Mesendoderm (in vitro differentiated cells): ENCODE measurements at regions not wholly inside any gene's neighbourhood (a gene's known extent, or its start where the extent isn't known, plus 50 kb on each side); places are given as distances from the start of the nearest gene placed in this dataset.
"Not testable (repeated sequence)": the region's sequence is repeated elsewhere in the genome, so short reads cannot be mapped to it uniquely, and the experiment has no call there.

Experiments
- DNase-seq: peaks from one replicate; pipeline ENCODE4 v3.0.0; 2013
- H2AK5ac ChIP-seq: 2 replicates; pipeline ENCODE4 v1.6.1; 2013; ENCODE audit warnings: low read length, inconsistent platforms
- H2BK120ac ChIP-seq: 2 replicates; pipeline ENCODE4 v1.6.1; 2013; ENCODE audit warnings: low read depth, mild to moderate bottlenecking, low read length, moderate library complexity, mixed read lengths
- H2BK15ac ChIP-seq: replicated peaks from 2 replicates; pipeline ENCODE4 v1.6.1; 2013; ENCODE audit warnings: low read depth, mild to moderate bottlenecking, moderate library complexity
- H2BK5ac ChIP-seq: 2 replicates; pipeline ENCODE4 v1.6.1; 2013; ENCODE audit warnings: low read length, inconsistent platforms
- H3K18ac ChIP-seq: 2 replicates; pipeline ENCODE4 v1.6.1; 2013; ENCODE audit warnings: mild to moderate bottlenecking, low read length, mixed read lengths
- H3K23ac ChIP-seq: one replicate; pipeline ENCODE4 v1.6.1; 2013; ENCODE audit warnings: low read length
- H3K27ac ChIP-seq: 2 replicates; pipeline ENCODE4 v1.5.1; 2013; ENCODE audit warnings: low read depth, mild to moderate bottlenecking, inconsistent platforms, low read length, moderate library complexity
- H3K27me3 ChIP-seq: 2 replicates; pipeline ENCODE4 v1.6.1; 2013; ENCODE audit warnings: low read length, control low read depth, mild to moderate bottlenecking, inconsistent platforms; ENCODE audit not compliant: insufficient read depth, poor library complexity
- H3K36me3 ChIP-seq: 2 replicates; pipeline ENCODE4 v1.6.1; 2013; ENCODE audit warnings: low read length, inconsistent platforms; ENCODE audit not compliant: control insufficient read depth, insufficient read depth
- H3K4ac ChIP-seq: one replicate; pipeline ENCODE4 v1.6.1; 2013; ENCODE audit warnings: low read depth, mild to moderate bottlenecking, low read length, moderate library complexity
- H3K4me1 ChIP-seq: 2 replicates; pipeline ENCODE4 v1.6.1; 2013; ENCODE audit warnings: low read depth, low read length, inconsistent platforms; ENCODE audit not compliant: control insufficient read depth
- H3K4me2 ChIP-seq: 2 replicates; pipeline ENCODE4 v1.6.1; 2013; ENCODE audit warnings: low read length
- H3K4me3 ChIP-seq: 2 replicates; pipeline ENCODE4 v1.5.1; 2013; ENCODE audit warnings: mild to moderate bottlenecking, low read length
- H3K56ac ChIP-seq: one replicate; pipeline ENCODE4 v1.6.1; 2013; ENCODE audit warnings: low read length
- H3K79me1 ChIP-seq: 2 replicates; pipeline ENCODE4 v1.6.1; 2013; ENCODE audit warnings: low read length, inconsistent platforms
- H3K79me2 ChIP-seq: 2 replicates; pipeline ENCODE4 v1.6.1; 2013; ENCODE audit warnings: mild to moderate bottlenecking, low read length; ENCODE audit not compliant: control insufficient read depth, insufficient read depth
- H3K9ac ChIP-seq: 2 replicates; pipeline ENCODE4 v1.6.1; 2013; ENCODE audit warnings: low read length, inconsistent platforms
- H4K5ac ChIP-seq: one replicate; pipeline ENCODE4 v1.6.1; 2013; ENCODE audit warnings: low read length
- H4K8ac ChIP-seq: one replicate; pipeline ENCODE4 v1.6.1; 2013; ENCODE audit warnings: low read depth, mild to moderate bottlenecking, control low read depth, low read length, moderate library complexity
- WGBS: extraction: QIAGEN DNeasy Blood & Tissue Kit; methylation state at CpG from one replicate; pipeline ENCODE4 v1.1.7; 2013; ENCODE audit warnings: low lambda C conversion rate, missing lambda C conversion rate; ENCODE audit not compliant: insufficient coverage; ENCODE audit errors: extremely low coverage; 5-methylcytosine and 5-hydroxymethylcytosine counted together

- Histone ChIP-seq H3K79me1 (no peaks in the 10 kb centered on the region), H2AK5ac (peak overlapping the region; percentile 38), H3K4ac (peak overlapping the region; percentile 88), H3K4me1 (peaks cover 8% of the 10 kb centered on the region), H3K27me3 (no peaks in the 10 kb centered on the region), H3K18ac (peak overlapping the region; percentile 43), H4K8ac (no peak overlapping the region), H2BK120ac (peak overlapping the region; percentile 18), H3K36me3 (no peaks in the 10 kb centered on the region), H3K9ac (peak overlapping the region; percentile 25), H4K5ac (no peak overlapping the region), H3K79me2 (no peaks in the 10 kb centered on the region), H2BK5ac (peak overlapping the region; percentile 84), H3K27ac (no peak overlapping the region), H3K4me2 (no peak overlapping the region), H3K4me3 (no peak overlapping the region), H3K23ac (no peak overlapping the region), H3K56ac (peak overlapping the region; percentile 80), H2BK15ac (no peak overlapping the region)
- WGBS, result no CpG with 5 or more reads among the region's 3 CpGs
- peak; percentile 46 for DNase-seq
Observed at GRCh38 chr2:204144492-204144891, 207.9 kb downstream of the ICOS start.

GRCh38 chr2:204145263-204145751, 208.7 kb downstream of the ICOS start:
- Histone ChIP-seq H3K4me1 (peaks cover 8% of the 10 kb centered on the region), H3K4ac (peak overlapping the region; percentile 87), H3K23ac (no peak overlapping the region), H2AK5ac (no peak overlapping the region), H2BK15ac (peak overlapping the region; percentile 93), H2BK120ac (no peak overlapping the region), H3K4me3 (no peak overlapping the region), H3K36me3 (no peaks in the 10 kb centered on the region), H4K8ac (no peak overlapping the region), H3K79me2 (no peaks in the 10 kb centered on the region), H3K4me2 (no peak overlapping the region), H3K27ac (no peak overlapping the region), H4K5ac (no peak overlapping the region), H3K79me1 (no peaks in the 10 kb centered on the region), H2BK5ac (peak overlapping the region; percentile 63), H3K56ac (peak overlapping the region; percentile 56), H3K9ac (no peak overlapping the region), H3K27me3 (no peaks in the 10 kb centered on the region), H3K18ac (peak overlapping the region; percentile 88)
- no CpG with 5 or more reads among the region's 13 CpGs for WGBS
- DNase-seq, result peak; percentile 90

GRCh38 chr2:204145791-204146190, 209.2 kb downstream of the ICOS start:
- WGBS, result no CpG with 5 or more reads among the region's 8 CpGs
- Histone ChIP-seq H3K36me3 (no peaks in the 10 kb centered on the region), H3K9ac (no peak overlapping the region), H3K56ac (peak overlapping the region; percentile 35), H2BK5ac (peak overlapping the region; percentile 14), H3K79me1 (no peaks in the 10 kb centered on the region), H3K4ac (no peak overlapping the region), H2AK5ac (no peak overlapping the region), H4K5ac (no peak overlapping the region), H3K4me3 (no peak overlapping the region), H3K23ac (no peak overlapping the region), H3K79me2 (no peaks in the 10 kb centered on the region), H2BK120ac (peak overlapping the region; percentile 48), H3K18ac (peak overlapping the region; percentile 88), H3K4me2 (no peak overlapping the region), H2BK15ac (peak overlapping the region; percentile 93), H3K4me1 (peaks cover 8% of the 10 kb centered on the region), H3K27me3 (no peaks in the 10 kb centered on the region), H4K8ac (no peak overlapping the region), H3K27ac (no peak overlapping the region)
- DNase-seq, result peak; percentile 58

- H3K27me3 ChIP-seq, H3K23ac ChIP-seq, H3K9ac ChIP-seq, H4K8ac ChIP-seq, H3K36me3 ChIP-seq, H3K79me1 ChIP-seq, H3K56ac ChIP-seq, H3K4me3 ChIP-seq, H2BK120ac ChIP-seq, DNase-seq, H3K79me2 ChIP-seq, H3K4ac ChIP-seq, H3K27ac ChIP-seq, H2BK5ac ChIP-seq, H4K5ac ChIP-seq, H3K4me1 ChIP-seq, H2AK5ac ChIP-seq, H3K4me2 ChIP-seq: not testable (repeated sequence)
- no CpG with 5 or more reads among the region's 2 CpGs for WGBS
- H3K18ac ChIP-seq, result peak overlapping the region; percentile 18
- peak overlapping the region; percentile 8 for H2BK15ac ChIP-seq
Observed at GRCh38 chr2:204147040-204147439, 210.5 kb downstream of the ICOS start.

- Histone ChIP-seq H4K5ac (no peak overlapping the region), H4K8ac (no peak overlapping the region), H2BK120ac (no peak overlapping the region), H3K36me3 (no peaks in the 10 kb centered on the region), H3K79me2 (no peaks in the 10 kb centered on the region), H2AK5ac (no peak overlapping the region), H3K27ac (no peak overlapping the region), H3K4me2 (no peak overlapping the region), H2BK5ac (no peak overlapping the region), H3K18ac (no peak overlapping the region), H3K9ac (no peak overlapping the region), H3K79me1 (no peaks in the 10 kb centered on the region), H3K27me3 (no peaks in the 10 kb centered on the region), H3K56ac (peak overlapping the region; percentile 29), H3K23ac (no peak overlapping the region), H2BK15ac (no peak overlapping the region), H3K4me1 (no peaks in the 10 kb centered on the region), H3K4ac (no peak overlapping the region), H3K4me3 (no peak overlapping the region)
- DNase-seq, result no peak
- WGBS, result no CpG with 5 or more reads among the region's 7 CpGs
Observed at GRCh38 chr2:204150721-204151120, 214.2 kb downstream of the ICOS start.

GRCh38 chr2:204152616-204153015, 216.1 kb downstream of the ICOS start:
- DNase-seq, result no peak
- no peak overlapping the region for H3K4me2 ChIP-seq
- no peak overlapping the region for H2BK5ac ChIP-seq
- no peak overlapping the region for H3K9ac ChIP-seq
- H4K5ac ChIP-seq, result no peak overlapping the region
- H2BK120ac ChIP-seq, result no peak overlapping the region
- peak overlapping the region; percentile 45 for H3K56ac ChIP-seq
- WGBS, result no CpG with 5 or more reads among the region's 3 CpGs
- no peak overlapping the region for H3K4ac ChIP-seq
- H3K79me1 ChIP-seq, result no peaks in the 10 kb centered on the region
- H3K79me2 ChIP-seq, result no peaks in the 10 kb centered on the region
- H3K4me1 ChIP-seq, result no peaks in the 10 kb centered on the region
- H4K8ac ChIP-seq, result no peak overlapping the region
- H2AK5ac ChIP-seq, result peak overlapping the region; percentile 77
- no peaks in the 10 kb centered on the region for H3K36me3 ChIP-seq
- no peak overlapping the region for H3K23ac ChIP-seq
- H2BK15ac ChIP-seq, result peak overlapping the region; percentile 59
- no peak overlapping the region for H3K4me3 ChIP-seq
- no peak overlapping the region for H3K18ac ChIP-seq
- H3K27ac ChIP-seq, result no peak overlapping the region
- no peaks in the 10 kb centered on the region for H3K27me3 ChIP-seq
